HG03064 (cell line): ENCODE measurements at regions not wholly inside any gene's neighbourhood (a gene's known extent, or its start where the extent isn't known, plus 50 kb on each side); places are given as distances from the start of the nearest gene placed in this dataset.
"Not testable (repeated sequence)": the region's sequence is repeated elsewhere in the genome, so short reads cannot be mapped to it uniquely, and the experiment has no call there.

Experiments
- ATAC-seq: cut with Tn5 transposase; IDR thresholded peaks from one replicate; pipeline ENCODE4 v1.9.1; 2021; ENCODE audit warnings: low read depth; ENCODE audit not compliant: unreplicated experiment

GRCh38 chr14:25461780-25462179 lies 411.8 kb upstream of the STXBP6 start:
- no peak for ATAC-seq

- no peak for ATAC-seq
Observed at GRCh38 chr14:25444381-25444780, 394.4 kb upstream of the STXBP6 start.

- ATAC-seq = not testable (repeated sequence)
Observed at GRCh38 chr14:25440382-25440781, 390.4 kb upstream of the STXBP6 start.

- ATAC-seq = no peak
Observed at GRCh38 chr14:25436906-25437305, 387.0 kb upstream of the STXBP6 start.

- no peak for ATAC-seq
Observed at GRCh38 chr14:25436288-25436875, 386.4 kb upstream of the STXBP6 start.

- no peak for ATAC-seq
Observed at GRCh38 chr14:25431211-25432076, 381.5 kb upstream of the STXBP6 start.

GRCh38 chr14:25430808-25431207 lies 380.9 kb upstream of the STXBP6 start:
- ATAC-seq = no peak

- no peak for ATAC-seq
Observed at GRCh38 chr14:25412998-25413397, 363.1 kb upstream of the STXBP6 start.

- no peak for ATAC-seq
Observed at GRCh38 chr14:25411781-25412757, 362.1 kb upstream of the STXBP6 start.

GRCh38 chr14:25406818-25407217 lies 356.9 kb upstream of the STXBP6 start:
- ATAC-seq = no peak

- ATAC-seq = no peak
Observed at GRCh38 chr14:25400607-25401206, 350.8 kb upstream of the STXBP6 start.

- no peak for ATAC-seq
Observed at GRCh38 chr14:25396128-25396527, 346.2 kb upstream of the STXBP6 start.

GRCh38 chr14:25394791-25395391 lies 344.9 kb upstream of the STXBP6 start:
- no peak for ATAC-seq

- ATAC-seq = no peak
Observed at GRCh38 chr14:25394356-25394755, 344.4 kb upstream of the STXBP6 start.

- ATAC-seq = no peak
Observed at GRCh38 chr14:25389948-25390347, 340.0 kb upstream of the STXBP6 start.

- no peak for ATAC-seq
Observed at GRCh38 chr14:25381498-25381897, 331.6 kb upstream of the STXBP6 start.

GRCh38 chr14:25375639-25376038 lies 325.7 kb upstream of the STXBP6 start:
- no peak for ATAC-seq

- ATAC-seq = no peak
Observed at GRCh38 chr14:25371068-25371467, 321.1 kb upstream of the STXBP6 start.

GRCh38 chr14:25370057-25370456 lies 320.1 kb upstream of the STXBP6 start:
- ATAC-seq = not testable (repeated sequence)

- no peak for ATAC-seq
Observed at GRCh38 chr14:25358330-25358729, 308.4 kb upstream of the STXBP6 start.
